Fibroblast of peridontal ligament (primary cell): ENCODE measurements at regions not wholly inside any gene's neighbourhood (a gene's known extent, or its start where the extent isn't known, plus 50 kb on each side); places are given as distances from the start of the nearest gene placed in this dataset.
A peak's percentile ranks its signal among the peaks of the same experiment; 100 is the strongest.
"Not testable (repeated sequence)": the region's sequence is repeated elsewhere in the genome, so short reads cannot be mapped to it uniquely, and the experiment has no call there.

Experiments
- DNase-seq: peaks from one replicate; pipeline ENCODE4 v3.0.0-alpha.2; 2010; ENCODE audit errors: extremely low read depth

DNA sequence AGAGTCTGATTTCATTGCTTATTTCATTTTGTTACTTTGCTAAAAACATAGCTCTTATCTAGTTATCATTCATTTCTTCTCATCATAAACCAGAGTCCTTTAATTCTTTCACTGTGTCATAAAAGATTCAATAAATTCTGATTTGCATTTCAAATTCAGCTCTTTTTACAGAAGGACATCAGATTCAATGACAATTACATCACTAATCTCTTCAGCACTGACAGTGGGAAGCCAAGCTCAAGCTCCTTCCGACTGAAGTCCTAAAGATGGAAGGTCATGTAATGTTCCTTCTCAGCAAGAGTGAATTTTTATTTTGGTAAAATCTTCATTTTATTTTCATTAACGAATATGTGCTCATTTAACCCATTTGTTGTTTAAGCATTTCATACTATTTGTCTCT is 530.7 kb upstream of the ADGRL2 start:
- no peak for DNase-seq

DNA sequence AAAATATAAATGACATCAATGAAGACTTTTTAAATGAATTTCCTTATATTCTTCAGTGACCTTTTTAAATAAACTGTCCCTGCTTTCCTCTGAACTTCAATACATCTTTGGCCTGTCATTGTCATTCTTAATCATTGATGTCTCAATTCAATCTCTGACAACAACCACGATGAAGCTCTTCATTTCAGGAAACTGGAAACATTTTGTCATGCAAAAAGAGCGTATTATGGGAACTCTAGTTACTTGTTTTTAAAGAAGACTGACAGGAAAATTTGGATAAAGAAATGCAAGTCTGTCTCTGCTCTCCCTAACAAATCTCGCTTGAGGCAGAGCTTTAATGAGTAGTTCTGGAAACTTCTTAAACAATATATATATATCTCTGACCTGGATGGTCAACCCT is 535.8 kb upstream of the ADGRL2 start:
- no peak for DNase-seq

DNA sequence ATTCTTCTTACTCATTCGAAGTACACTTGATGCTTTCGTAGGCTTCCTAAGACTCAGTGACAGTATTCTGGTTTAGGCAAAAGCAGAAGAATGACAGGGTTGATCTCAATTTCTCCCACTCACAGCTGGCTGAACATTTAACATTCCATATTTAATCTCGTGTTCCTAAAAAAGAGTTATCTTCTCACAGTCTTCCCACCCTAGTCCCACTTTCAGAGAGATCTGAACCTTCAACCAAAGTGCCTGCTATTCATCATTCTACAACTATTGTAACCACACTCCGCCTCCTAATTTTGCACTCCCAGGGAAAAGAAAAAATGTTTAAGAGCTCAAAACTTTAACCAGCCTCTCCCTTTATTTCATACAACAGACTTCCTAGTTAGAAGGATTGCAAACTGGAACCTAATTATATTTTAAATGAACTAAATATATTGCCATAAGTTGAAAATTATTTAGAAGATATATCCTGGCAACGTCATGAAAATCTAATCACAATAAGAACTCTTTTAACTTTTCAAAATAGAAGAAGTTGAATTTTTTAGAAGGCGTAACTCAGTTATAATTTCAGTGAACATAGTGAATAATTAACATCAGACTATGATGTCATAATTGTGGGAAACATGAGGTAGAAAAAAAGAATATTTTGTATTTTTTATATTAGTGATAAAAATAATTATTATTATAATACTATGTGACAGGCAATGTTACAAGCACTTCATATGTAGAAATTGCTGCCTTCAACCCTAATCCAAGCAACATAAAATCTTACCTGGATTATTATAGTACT is 540.9 kb upstream of the ADGRL2 start:
- DNase-seq = no peak

DNA sequence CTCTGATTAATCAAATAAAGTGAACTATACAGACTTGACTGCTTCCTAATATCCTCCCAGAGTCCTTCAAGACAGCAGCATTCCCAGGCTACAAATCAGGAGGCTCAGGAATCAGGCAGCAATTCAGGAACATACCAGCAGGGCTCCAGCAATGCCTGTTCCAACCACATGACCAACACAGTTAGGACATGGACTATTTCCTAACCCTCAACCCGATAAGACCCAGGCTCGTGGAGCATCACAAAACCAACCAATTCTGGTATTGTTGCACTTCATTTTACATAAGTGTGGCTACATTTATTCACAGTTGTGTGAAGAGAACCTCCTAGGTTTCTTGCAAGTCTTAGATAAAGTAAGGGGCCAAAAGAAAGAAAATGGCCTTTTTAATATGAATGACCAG is 546.2 kb upstream of the ADGRL2 start:
- no peak for DNase-seq

DNA sequence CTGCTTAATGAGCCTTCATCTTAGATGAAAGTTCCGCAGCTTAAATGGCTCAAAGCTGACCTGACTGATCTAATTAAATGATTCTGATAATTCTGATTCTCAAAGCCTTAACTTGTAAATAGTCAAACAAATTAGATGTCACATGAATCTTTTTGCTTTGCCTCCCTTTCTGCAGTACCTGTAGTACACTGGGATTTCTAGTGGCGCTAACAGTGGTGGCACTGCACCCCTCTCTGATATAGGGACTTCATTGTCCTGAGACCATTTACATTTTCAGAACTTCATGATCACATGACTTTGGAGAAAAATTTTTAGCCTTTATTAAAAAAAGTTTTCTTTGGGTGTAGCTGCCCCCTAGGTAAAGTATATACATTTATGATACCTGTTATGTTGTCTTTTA is 546.7 kb upstream of the ADGRL2 start:
- DNase-seq = no peak

DNA sequence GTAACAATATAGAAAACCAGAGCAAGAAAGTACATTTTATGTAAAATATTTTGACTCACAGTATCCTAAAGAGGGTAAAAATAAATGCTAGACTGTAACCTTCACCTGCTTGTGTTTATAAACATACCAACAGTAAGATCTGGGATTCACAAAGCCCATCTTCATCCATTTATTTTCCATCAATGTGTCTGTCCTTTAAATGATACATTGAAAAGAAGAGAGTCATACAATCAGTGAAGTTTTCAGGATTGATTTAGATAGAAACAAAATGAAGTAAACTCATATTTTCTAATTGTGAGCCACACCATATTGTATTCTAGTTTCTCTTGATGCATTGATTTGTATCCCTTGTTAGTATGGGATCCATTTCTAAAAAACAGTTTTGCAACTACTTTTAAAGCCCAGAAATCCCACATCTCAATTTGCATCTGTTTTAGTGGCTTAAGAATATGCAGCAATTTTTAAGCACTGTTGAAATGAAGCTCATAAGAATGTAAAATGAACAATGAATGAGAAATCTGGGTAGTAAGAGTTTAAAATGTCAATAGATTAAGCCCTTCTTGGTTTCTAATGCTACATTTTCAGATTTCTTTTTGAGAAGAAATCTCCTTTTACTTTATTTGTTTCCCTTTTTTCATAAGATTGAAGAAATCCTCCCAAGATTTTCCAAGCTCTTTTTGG is 548.1 kb upstream of the ADGRL2 start:
- DNase-seq = no peak

DNA sequence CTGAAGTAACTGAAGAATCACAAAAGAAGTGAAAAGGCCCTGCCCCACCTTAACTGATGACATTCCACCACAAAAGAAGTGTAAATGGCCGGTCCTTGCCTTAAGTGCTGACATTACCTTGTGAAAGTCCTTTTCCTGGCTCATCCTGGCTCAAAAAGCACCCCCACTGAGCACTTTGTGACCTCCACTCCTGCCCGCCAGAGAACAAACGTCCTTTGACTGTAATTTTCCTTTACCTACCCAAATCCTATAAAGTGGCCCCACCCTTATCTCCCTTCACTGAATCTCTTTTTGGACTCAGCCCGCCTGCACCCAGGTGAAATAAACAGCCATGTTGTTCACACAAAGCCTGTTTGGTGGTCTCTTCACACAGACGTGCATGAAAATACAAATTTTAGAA is 549.9 kb upstream of the ADGRL2 start:
- DNase-seq = not testable (repeated sequence)

DNA sequence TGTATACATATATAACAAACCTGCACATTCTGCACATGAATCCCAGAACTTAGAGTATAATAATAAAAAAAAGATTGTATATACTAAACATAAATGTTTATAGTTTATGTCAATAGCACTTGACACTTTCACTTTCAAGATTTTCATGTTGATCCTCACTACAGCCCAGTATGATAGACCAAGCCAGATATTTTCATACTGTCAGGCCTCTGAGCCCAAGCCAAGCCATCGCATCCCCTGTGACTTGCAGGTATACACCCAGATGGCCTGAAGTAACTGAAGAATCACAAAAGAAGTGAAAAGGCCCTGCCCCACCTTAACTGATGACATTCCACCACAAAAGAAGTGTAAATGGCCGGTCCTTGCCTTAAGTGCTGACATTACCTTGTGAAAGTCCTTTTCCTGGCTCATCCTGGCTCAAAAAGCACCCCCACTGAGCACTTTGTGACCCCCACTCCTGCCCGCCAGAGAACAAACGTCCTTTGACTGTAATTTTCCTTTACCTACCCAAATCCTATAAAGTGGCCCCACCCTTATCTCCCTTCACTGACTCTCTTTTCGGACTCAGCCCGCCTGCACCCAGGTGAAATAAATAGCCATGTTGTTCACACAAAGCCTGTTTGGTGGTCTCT is 555.5 kb upstream of the ADGRL2 start:
- not testable (repeated sequence) for DNase-seq

DNA sequence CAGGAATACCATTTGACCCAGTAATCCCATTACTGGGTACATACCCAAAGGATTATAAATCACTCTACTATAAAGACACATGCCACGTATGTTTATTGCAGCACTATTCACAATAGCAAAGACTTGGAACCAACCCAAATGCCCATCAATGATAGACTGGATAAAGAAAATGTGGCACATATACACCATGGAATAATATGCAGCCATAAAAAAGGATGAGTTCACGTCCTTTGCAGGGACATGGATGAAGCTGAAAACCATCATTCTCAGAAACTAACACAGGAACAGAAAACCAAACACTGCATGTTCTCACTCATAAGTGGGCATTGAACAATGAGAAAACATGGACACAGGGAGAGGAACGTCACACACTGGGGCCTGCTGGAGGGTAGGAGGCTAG is 556.1 kb upstream of the ADGRL2 start:
- DNase-seq = not testable (repeated sequence)

DNA sequence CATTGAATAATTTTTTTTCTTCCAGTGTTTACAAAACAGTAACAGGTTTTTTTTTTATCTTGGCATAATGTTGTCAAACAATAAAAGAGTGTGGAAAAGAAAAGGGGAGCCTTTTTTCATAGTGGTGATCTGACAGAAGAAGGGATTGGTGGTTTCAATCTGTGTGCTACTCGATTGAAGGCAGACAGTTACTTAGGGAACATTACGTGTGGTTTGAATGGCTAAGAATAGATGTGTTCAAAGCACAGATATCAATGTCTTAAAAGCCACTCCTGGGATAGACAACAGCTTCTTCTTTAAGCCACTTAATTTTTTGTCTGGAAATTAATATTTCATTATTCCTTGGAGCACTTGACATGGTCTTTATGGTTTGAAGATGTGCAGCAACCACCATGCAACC is 558.6 kb upstream of the ADGRL2 start:
- no peak for DNase-seq

DNA sequence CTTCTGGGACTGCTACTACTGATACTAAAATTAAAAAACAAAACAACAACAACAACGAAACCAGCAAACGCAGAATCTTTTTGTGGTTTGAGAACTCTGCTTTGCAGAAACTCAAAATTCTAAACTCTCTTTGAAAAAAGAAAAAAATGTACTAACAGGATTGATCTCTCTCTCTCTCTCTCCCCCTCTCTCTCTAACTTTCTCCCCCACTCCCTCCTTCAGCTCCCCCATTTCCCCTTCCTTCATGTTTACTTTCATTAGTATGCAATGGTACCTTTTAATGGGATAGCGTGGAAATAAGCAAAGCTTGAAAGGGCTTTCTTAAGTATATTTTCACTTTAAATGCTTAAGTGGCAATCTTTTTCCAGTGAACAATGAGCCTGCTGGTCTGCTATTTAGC is 562.6 kb upstream of the ADGRL2 start:
- peak; percentile 27 for DNase-seq

DNA sequence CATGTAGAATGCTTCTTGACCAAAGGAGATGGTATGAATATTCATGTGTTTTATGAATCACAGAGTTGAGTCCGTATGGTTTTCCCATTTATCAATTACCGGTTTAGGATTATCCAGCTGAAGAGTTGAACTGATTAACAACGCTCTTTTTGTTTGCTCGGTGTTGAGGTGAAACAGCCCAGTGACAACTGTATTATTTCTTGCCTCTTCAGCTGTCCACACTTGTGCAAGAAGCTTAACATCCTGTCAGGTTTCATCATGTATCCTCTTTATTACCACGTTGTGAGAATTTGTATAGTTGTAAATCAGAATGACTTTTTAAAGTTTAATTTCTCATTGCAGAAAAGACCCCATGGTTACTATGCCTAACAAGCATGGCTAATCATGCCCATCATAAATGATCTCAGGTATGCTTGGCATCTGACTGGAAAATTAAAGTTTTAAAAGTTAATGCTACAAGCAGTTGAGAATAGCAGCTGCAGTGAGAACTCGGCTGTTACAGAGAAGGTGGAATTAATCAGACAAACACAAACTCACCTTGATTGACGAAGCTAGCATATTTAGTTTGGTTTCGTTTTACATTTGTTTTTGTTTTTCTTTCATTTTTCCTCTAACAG is 563.2 kb upstream of the ADGRL2 start:
- peak; percentile 11 for DNase-seq

DNA sequence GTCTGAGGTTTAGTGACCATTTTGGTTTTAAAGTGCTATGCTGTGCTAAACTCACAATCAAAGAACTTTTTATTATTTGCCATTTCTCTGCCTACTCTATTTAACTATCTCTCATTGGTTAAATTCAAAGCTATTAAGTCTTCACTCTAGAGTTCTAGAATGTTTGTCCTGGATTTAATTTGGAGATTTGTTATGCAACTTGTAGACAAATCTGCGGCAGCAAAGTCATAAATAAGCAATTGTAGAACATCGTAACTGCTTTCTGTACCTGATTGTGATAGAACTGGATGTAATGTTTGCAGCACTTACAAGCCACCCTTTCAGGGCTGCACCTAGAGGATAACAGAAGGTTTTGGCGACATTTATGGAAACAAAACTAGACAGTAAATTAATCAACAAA is 566.5 kb upstream of the ADGRL2 start:
- no peak for DNase-seq

DNA sequence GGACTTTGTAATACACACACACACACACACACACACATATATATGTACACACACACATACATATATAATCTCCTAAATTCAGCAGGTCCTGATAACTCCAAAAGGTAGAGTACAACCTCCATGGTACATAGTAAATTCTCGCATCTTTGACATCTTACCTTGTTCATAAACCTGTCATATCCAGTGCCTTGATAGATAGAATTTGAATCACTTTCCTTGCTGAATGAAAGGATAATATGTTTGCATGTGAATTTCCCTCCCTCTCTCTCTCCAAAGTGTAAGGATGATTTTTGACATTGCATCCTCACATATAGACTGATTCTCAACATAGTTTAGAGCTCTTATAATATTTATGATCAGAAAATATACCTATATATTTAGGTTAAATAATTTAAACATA is 567.1 kb upstream of the ADGRL2 start:
- no peak for DNase-seq

DNA sequence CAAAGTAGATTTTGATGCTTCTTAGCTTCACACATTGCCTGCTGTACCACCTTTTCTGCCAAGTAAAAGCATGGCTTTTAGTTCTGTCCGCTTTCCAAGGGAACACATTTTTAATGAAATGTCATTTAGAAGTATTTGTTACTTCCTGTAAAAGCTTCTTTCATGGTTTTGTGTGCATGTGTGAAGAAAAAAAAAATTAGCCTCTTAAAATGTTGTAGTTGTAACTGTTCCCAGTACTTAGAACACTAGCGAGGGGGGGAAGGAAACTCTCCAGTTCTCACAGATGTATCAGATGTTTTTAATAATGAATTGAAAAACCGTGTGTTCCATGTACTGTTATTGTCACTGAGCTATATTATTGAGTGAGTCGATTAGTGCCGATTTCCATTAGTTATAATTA is 568.3 kb upstream of the ADGRL2 start:
- peak; percentile 42 for DNase-seq

DNA sequence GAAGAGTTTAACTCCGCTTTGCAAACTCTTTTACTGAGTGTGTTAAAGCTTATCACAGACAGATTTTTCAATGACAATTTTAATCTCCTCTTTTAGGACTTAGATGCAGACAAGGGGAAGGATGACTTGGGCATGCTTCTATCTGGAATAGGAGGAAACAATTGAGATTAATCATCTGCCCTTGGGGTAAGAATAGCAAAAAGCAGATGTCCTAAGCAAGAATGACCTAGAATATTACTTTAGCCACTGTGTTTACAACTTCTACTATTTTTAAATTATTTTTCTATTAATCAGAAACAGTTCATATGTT is 569.0 kb upstream of the ADGRL2 start:
- DNase-seq = peak; percentile 13

DNA sequence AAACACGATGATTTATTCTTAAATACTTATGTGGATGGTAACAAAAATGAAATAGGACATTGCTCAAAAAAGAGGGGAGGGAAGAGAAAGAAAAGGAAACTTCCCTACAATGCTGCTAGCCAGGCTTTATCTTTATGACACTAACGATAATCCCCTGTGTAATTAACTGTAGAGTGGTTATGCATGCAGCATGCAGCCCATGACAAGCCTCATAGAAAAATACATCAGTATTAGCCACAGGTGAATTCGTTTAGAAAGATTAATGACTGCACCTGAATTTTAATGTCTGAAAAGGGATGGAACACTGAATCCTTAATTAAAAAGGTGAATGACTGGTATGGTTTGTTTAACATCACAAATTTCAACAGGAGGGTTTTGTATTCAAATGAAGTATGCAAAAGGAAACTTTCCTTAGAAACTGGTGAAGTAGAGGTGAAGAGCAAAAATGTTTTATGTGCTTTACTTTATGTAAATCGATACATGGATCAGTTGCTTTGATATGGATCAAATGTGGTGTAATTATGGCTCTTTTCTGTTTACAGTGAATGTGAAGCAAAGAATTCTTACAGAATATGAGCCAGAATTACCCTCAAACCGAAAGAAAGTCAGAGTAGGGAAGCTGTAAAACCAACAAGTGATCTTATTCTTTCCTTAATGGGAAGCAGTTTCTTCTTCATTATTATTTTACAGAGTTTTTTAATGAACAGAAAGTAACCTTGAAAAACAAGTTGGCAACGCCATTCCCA is 569.6 kb upstream of the ADGRL2 start:
- peak; percentile 39 for DNase-seq

DNA sequence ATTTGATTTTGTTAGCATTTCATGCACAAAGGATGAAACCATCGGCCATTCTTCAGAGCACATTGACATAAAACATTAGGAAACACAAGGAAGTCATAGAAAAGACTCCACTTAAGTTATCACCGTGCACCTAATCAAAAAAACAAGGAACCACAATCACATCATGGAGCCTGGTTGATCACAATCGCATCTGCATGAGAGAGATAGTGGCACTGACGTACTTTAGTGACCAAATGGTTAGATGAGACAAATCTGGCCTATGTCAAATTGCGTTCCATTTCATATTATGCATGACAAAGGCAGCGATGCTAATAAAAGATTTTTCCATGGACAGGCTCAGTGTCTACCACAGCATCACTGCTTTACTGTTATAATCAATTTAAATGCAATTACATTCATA is 571.8 kb upstream of the ADGRL2 start:
- no peak for DNase-seq

DNA sequence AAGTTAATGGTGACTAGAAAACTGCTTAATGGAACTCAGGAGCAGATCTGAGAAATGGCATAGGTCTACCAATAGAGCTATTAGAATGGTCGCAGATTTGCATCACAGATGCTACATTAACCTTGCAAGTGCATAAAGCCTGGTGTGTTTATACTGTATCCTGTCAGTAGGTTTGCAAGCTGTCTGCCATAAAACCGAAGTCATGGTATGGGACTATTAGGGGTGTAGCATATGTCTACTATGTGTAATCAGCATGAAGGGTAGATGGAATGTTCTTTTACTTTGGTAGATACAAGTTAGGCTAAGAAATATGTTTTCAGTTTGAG is 574.2 kb upstream of the ADGRL2 start:
- DNase-seq = no peak

DNA sequence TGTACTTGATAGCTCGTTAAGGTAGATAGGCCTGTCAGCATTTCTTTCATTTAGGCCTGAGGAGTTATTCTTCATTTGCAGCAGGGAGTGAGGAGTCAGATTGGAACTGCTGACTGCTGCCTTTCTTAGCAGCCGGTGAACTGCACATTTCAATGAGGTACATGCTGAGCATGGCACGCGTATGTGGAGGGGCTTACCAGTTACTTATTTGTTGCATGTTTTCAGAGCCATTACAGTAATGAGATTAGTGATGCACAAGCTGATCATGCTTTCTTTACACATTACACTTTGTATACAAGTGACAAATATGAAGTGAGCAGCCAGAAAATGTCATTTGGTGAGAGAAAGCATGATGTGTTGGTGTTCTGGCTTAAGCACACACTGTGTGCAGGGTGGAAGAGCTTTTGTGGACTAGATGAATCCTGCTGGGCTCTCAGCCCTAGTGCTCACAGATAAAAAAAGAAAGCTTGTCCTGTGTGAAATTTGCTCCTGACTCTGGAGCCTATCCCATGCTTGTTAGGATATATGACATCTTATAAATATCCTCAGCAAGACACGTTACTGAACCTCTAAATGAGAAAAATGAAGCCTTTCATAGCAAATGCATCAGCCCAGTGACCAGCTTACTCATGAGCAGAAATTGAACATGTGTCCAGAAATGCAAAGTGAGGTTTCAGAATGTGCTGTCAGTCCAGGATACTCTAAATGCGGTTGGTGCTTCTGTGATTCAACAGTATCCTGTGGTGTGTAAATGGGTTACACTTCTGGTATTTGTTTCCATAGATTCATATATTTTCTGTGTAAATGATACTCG is 574.7 kb upstream of the ADGRL2 start:
- no peak for DNase-seq

DNA sequence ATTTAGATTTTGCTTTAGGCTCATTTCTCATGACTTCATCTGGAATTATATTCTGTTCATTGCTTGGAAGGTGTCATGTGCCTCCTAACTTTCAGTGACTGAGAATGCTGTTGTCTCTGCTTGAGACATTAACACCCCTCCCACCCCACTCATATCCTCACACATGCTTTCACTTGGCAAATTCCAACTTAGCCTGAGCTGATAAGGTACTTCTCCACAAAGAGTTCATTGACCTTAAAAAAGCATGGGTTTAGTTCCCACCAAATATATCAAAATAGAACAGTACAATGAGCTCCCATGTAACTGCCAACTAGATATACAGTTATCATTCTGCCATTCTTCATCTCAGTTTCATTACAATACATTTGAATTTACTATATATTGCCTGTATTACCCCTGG is 576.5 kb upstream of the ADGRL2 start:
- DNase-seq = no peak
